ENCODE measurements at regions not wholly inside any gene's neighbourhood (a gene's known extent, or its start where the extent isn't known, plus 50 kb on each side); places are given as distances from the start of the nearest gene placed in this dataset.

DNA sequence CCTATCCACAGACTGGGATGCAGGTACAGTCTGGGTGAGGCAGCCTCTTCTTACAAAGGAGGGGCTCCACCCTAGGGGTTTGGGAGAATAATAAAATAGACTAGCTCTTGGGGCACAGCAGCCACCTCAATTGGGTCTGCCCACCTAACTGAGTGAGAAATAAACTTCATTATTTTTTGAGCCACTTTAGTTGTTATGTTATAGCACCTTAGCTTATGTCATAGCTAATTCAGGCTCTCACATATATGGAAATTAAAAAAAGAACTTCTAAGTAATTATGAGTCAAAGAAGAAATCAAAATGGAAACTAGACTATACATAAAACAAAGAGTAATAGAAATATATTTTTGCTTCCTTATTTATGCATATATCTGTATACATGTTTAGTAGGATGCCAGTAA lies 318.5 kb upstream of the B3GALT2 start:
- TF ChIP-seq, protein P1, sequence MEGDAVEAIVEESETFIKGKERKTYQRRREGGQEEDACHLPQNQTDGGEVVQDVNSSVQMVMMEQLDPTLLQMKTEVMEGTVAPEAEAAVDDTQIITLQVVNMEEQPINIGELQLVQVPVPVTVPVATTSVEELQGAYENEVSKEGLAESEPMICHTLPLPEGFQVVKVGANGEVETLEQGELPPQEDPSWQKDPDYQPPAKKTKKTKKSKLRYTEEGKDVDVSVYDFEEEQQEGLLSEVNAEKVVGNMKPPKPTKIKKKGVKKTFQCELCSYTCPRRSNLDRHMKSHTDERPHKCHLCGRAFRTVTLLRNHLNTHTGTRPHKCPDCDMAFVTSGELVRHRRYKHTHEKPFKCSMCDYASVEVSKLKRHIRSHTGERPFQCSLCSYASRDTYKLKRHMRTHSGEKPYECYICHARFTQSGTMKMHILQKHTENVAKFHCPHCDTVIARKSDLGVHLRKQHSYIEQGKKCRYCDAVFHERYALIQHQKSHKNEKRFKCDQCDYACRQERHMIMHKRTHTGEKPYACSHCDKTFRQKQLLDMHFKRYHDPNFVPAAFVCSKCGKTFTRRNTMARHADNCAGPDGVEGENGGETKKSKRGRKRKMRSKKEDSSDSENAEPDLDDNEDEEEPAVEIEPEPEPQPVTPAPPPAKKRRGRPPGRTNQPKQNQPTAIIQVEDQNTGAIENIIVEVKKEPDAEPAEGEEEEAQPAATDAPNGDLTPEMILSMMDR (IDR thresholded peaks at IDR 0.05), result no peak
- TF ChIP-seq POLR2A (IDR thresholded peaks at IDR 0.05), result no peak
